COLO668 (cell line): ENCODE measurements at regions not wholly inside any gene's neighbourhood (a gene's known extent, or its start where the extent isn't known, plus 50 kb on each side); places are given as distances from the start of the nearest gene placed in this dataset.
"Not testable (repeated sequence)": the region's sequence is repeated elsewhere in the genome, so short reads cannot be mapped to it uniquely, and the experiment has no call there.

ENCODE experiments used
- DNase-seq: peaks from one replicate; lab custom pipeline; 2025; ENCODE audit not compliant: unreplicated experiment; lab: John Stamatoyannopoulos, UW

GRCh38 chr6:67920040-67920439, 715.0 kb upstream of the ADGRB3 start:
- not testable (repeated sequence) for DNase-seq

- no peak for DNase-seq
These were observed 718.7 kb upstream of the ADGRB3 start for GRCh38 chr6:67916399-67916798.

- DNase-seq = no peak
These were observed 720.7 kb upstream of the ADGRB3 start for GRCh38 chr6:67914419-67914818.

GRCh38 chr6:67909354-67909753, 725.7 kb upstream of the ADGRB3 start:
- DNase-seq = no peak

GRCh38 chr6:67908379-67908778, 726.7 kb upstream of the ADGRB3 start:
- DNase-seq = no peak

GRCh38 chr6:67904735-67905134, 730.3 kb upstream of the ADGRB3 start:
- DNase-seq = not testable (repeated sequence)

GRCh38 chr6:67898875-67899274, 736.2 kb upstream of the ADGRB3 start:
- no peak for DNase-seq

GRCh38 chr6:67897998-67898607, 737.0 kb upstream of the ADGRB3 start:
- DNase-seq = no peak

GRCh38 chr6:67896476-67896875, 738.6 kb upstream of the ADGRB3 start:
- DNase-seq = no peak

- DNase-seq = no peak
These were observed 745.4 kb upstream of the ADGRB3 start for GRCh38 chr6:67889682-67889995.

- no peak for DNase-seq
These were observed 746.0 kb upstream of the ADGRB3 start for GRCh38 chr6:67888886-67889681.

GRCh38 chr6:67888546-67888885, 746.6 kb upstream of the ADGRB3 start:
- no peak for DNase-seq

- no peak for DNase-seq
These were observed 747.1 kb upstream of the ADGRB3 start for GRCh38 chr6:67887747-67888545.

GRCh38 chr6:67887419-67887746, 747.7 kb upstream of the ADGRB3 start:
- no peak for DNase-seq

GRCh38 chr6:67886840-67887292, 748.2 kb upstream of the ADGRB3 start:
- no peak for DNase-seq

GRCh38 chr6:67886036-67886707, 748.9 kb upstream of the ADGRB3 start:
- no peak for DNase-seq

GRCh38 chr6:67885081-67886033, 749.7 kb upstream of the ADGRB3 start:
- no peak for DNase-seq

GRCh38 chr6:67884442-67884841, 750.6 kb upstream of the ADGRB3 start:
- no peak for DNase-seq

GRCh38 chr6:67883500-67884366, 751.3 kb upstream of the ADGRB3 start:
- no peak for DNase-seq
